Motor neuron (in vitro differentiated cells): ENCODE measurements at regions not wholly inside any gene's neighbourhood (a gene's known extent, or its start where the extent isn't known, plus 50 kb on each side); places are given as distances from the start of the nearest gene placed in this dataset.

Source experiments
- ATAC-seq, 8 experiments: fragments of 200-7000 bp; cut with Tn5 transposase; replicated peaks in 6 of 8; 2 replicates each; pipeline ENCODE4 v1.8.0; 2021; ENCODE audit warnings: mild to moderate bottlenecking in 8 of 8, moderate library complexity in 8 of 8
- H3K27ac ChIP-seq, 2 donors: fragments of 250-450 bp; sonication (Bioruptor Pico); 2 replicates each; pipeline ENCODE4 v1.9.0; 2021; ENCODE audit warnings: antibody characterized with exemption in 2 of 2, mild to moderate bottlenecking in 2 of 2, moderate library complexity in 1 of 2
- H3K4me1 ChIP-seq, 2 donors: fragments of 250-450 bp; sonication (Bioruptor Pico); replicated peaks in 1 of 2; 2 replicates each; pipeline ENCODE4 v1.6.1; 2021; ENCODE audit warnings: antibody characterized with exemption in 2 of 2, mild to moderate bottlenecking in 2 of 2, moderate library complexity in 1 of 2
- H3K4me3 ChIP-seq, 5 donors: fragments of 250-450 bp; sonication (Bioruptor Pico); 2 replicates each; pipeline ENCODE4 v1.9.0; 2021; ENCODE audit warnings: antibody characterized with exemption in 5 of 5, mild to moderate bottlenecking in 5 of 5, moderate library complexity in 4 of 5
- WGBS, 10 experiments: fragments of 450-650 bp; shearing (Covaris generic); methylation state at CpG; one replicate each; pipeline ENCODE4 v1.0.0; 2022; 5-methylcytosine and 5-hydroxymethylcytosine counted together
- in situ Hi-C, 9 experiments: fragments of 400-800 bp; cut with MboI; loops; one replicate each; pipeline ENCODE4 v1.15.0; 2021; ENCODE audit warnings: low sequenced_read_pairs in 9 of 9, low pct_unique_long_range_greater_than_20kb in 2 of 9; ENCODE audit not compliant: unreplicated experiment in 9 of 9

GRCh38 chr5:128591598-128592455, 53.8 kb upstream of the FBN2 start:
- no peak for ATAC-seq
- WGBS, 10 experiments: 22 to 100% (median 86%) methylated on average over 2 to 5 of the region's 5 CpGs
- Histone ChIP-seq H3K27ac (no peak overlapping the region), H3K4me1 (peaks cover 0 to 2% of the 10 kb centered on the region in 2 donors), H3K4me3 (no peak overlapping the region)
- in situ Hi-C loops: no loop called here

GRCh38 chr5:128596071-128596470, 58.0 kb upstream of the FBN2 start:
- Histone ChIP-seq H3K27ac (no peak overlapping the region), H3K4me1 (peaks cover 0 to 2% of the 10 kb centered on the region in 2 donors), H3K4me3 (no peak overlapping the region)
- peak in 2 of 8 experiments; percentile 27 to 31 for ATAC-seq
- WGBS, 10 experiments: 0 to 89% (median 42%) methylated on average over 1 to 4 of the region's 4 CpGs; no CpG with 5 or more reads in 2 of the 10 experiments
- in situ Hi-C loops: no loop called here

- H3K27ac ChIP-seq: no peak overlapping the region
- no peak overlapping the region for H3K4me3 ChIP-seq
- peaks cover 0 to 2% of the 10 kb centered on the region in 2 donors for H3K4me1 ChIP-seq
- 25 to 100% (median 77%) methylated on average over 1 to 3 of the region's 3 CpGs for WGBS, 10 experiments
- ATAC-seq: no peak
- in situ Hi-C loops: no loop called here
These were observed 59.1 kb upstream of the FBN2 start for GRCh38 chr5:128597156-128597555.

DNA sequence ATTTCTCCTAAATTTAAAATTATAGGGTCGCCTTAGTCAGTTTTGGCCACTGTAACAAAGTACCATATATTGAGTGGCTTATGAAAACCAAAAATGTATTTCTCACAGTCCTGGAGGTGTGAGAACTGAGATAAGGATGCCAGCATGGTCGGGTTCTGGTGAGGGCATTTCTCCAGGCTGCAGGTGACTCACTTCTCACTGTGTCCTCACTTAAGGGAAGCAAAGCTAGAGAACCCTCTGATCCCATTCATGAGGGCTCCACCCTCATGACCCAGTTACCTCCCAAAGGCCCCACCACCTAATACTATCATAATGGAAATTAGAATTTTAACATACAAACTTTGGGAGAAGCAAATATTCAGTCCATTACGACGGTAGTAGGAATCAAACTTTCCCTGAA, 75.1 kb upstream of the FBN2 start:
- ATAC-seq: peak in 2 of 8 experiments; percentile 82 to 84
- in situ Hi-C loops: no loop called here
- H3K4me1 ChIP-seq: no peaks in the 10 kb centered on the region
- no peak overlapping the region for H3K4me3 ChIP-seq
- 5 to 100% (median 80%) methylated on average over 1 to 4 of the region's 4 CpGs for WGBS, 10 experiments
- H3K27ac ChIP-seq: no peak overlapping the region

GRCh38 chr5:128613766-128614165, 75.7 kb upstream of the FBN2 start:
- H3K4me3 ChIP-seq: no peak overlapping the region
- in situ Hi-C loops: no loop called here
- H3K27ac ChIP-seq: no peak overlapping the region
- no peaks in the 10 kb centered on the region for H3K4me1 ChIP-seq
- ATAC-seq: no peak

GRCh38 chr5:128615578-128615977, 77.5 kb upstream of the FBN2 start:
- in situ Hi-C loops: no loop called here
- ATAC-seq: no peak
- Histone ChIP-seq H3K4me3 (no peak overlapping the region), H3K27ac (no peak overlapping the region), H3K4me1 (no peaks in the 10 kb centered on the region)

- H3K27ac ChIP-seq: no peak overlapping the region
- H3K4me1 ChIP-seq: peaks cover 5 to 6% of the 10 kb centered on the region in 2 donors
- ATAC-seq: peak in 6 of 8 experiments; percentile 17 to 86 (median 55)
- no peak overlapping the region for H3K4me3 ChIP-seq
- WGBS, 10 experiments: 0 to 33% (median 14%) methylated on average over 1 of the region's 1 CpG; no CpG with 5 or more reads in 3 of the 10 experiments
- in situ Hi-C loops: no loop called here
These were observed 88.6 kb upstream of the FBN2 start for GRCh38 chr5:128626536-128627090.

- WGBS, 10 experiments: 0 to 100% (median 40%) methylated on average over 1 of the region's 1 CpG; no CpG with 5 or more reads in 3 of the 10 experiments
- peak in 2 of 8 experiments; percentile 16 to 36 for ATAC-seq
- in situ Hi-C loops: no loop called here
- peaks cover 5 to 6% of the 10 kb centered on the region in 2 donors for H3K4me1 ChIP-seq
- H3K4me3 ChIP-seq: no peak overlapping the region
- H3K27ac ChIP-seq: no peak overlapping the region
These were observed 89.9 kb upstream of the FBN2 start for GRCh38 chr5:128627939-128628338.

DNA sequence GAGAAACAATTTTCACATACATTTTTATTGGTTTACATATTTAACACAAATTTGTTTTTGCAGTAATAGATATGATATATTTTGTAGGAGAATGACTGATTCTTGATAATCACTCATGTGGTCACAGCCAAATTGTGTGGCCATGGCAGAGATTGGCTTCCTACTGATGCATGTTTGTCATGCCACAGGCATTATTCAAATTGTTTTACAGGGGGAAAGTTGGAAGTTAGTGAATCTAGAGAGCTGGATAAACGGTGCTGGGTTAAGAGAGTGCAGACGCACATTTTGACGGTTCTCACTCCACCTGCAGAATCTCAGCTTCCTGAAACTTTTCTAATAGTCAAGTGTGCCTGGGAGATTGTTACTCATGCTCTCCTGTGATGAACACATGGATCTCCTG, 91.1 kb upstream of the FBN2 start:
- Histone ChIP-seq H3K4me1 (peaks cover 5 to 6% of the 10 kb centered on the region in 2 donors), H3K27ac (no peak overlapping the region), H3K4me3 (no peak overlapping the region)
- 0 to 100% (median 66%) methylated on average over 1 to 3 of the region's 3 CpGs; no CpG with 5 or more reads in 4 of the 10 experiments for WGBS, 10 experiments
- in situ Hi-C loops: no loop called here
- ATAC-seq: no peak

DNA sequence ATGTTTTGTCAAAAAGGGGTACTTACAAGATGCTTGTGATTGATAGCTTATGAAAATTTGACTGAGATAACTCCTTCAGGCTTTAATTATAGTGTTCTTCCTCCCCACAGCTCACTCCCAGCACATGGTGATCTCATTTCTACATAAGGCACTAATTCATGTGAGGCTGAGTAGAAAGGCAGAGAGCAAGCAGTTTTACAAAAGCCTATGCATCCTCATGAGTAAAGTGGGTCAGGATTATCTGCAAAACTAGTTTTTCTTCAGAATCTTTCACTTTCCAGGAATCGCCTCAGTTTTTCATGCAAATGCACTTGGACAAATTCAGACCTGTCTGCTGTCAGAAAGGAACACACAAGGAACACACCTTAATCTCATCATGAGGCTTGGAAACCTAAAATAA, 92.1 kb upstream of the FBN2 start:
- in situ Hi-C loops: no loop called here
- WGBS, 10 experiments: 22 to 100% (median 67%) methylated on average over 1 of the region's 1 CpG; no CpG with 5 or more reads in 2 of the 10 experiments
- peaks cover 5 to 6% of the 10 kb centered on the region in 2 donors for H3K4me1 ChIP-seq
- no peak overlapping the region for H3K4me3 ChIP-seq
- no peak overlapping the region for H3K27ac ChIP-seq
- peak in 1 of 8 experiments; percentile 20 for ATAC-seq

DNA sequence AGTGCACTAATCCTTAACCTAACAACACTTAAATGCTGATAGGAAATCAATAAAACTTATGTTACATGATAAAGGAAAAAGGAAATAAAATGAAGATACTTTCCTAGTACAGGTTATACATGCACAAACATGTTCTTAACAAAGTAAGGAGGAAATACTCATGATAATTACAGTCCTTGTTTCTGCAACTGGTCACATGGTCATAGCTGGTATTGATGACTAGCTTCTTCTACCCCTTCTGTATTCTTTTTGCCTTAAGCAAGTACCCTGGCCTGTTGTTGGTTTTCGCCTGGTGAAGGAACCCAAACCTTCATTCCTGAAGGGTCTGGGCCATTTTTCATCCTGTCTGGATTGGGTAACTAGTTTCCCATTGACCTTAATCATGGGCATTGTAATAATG, 93.7 kb upstream of the FBN2 start:
- 57 to 100% (median 85%) methylated on average over 1 of the region's 1 CpG; no CpG with 5 or more reads in 4 of the 10 experiments for WGBS, 10 experiments
- Histone ChIP-seq H3K27ac (no peak overlapping the region), H3K4me1 (peaks cover 2 to 5% of the 10 kb centered on the region in 2 donors), H3K4me3 (no peak overlapping the region)
- in situ Hi-C loops: no loop called here
- ATAC-seq: no peak

- 35 to 95% (median 68%) methylated on average over 2 to 6 of the region's 6 CpGs; no CpG with 5 or more reads in 2 of the 10 experiments for WGBS, 10 experiments
- in situ Hi-C loops: no loop called here
- ATAC-seq: no peak
These were observed 94.2 kb upstream of the FBN2 start for GRCh38 chr5:128632264-128632663.

GRCh38 chr5:128633901-128634300, 95.9 kb upstream of the FBN2 start:
- H3K4me1 ChIP-seq: no peaks in the 10 kb centered on the region
- ATAC-seq: no peak
- in situ Hi-C loops: no loop called here
- H3K27ac ChIP-seq: no peak overlapping the region
- 14 to 92% (median 64%) methylated on average over 1 to 3 of the region's 3 CpGs for WGBS, 10 experiments
- no peak overlapping the region for H3K4me3 ChIP-seq

More at GRCh38 chr5:128632264-128632663, 94.2 kb upstream of the FBN2 start:
- no peak overlapping the region for H3K4me3 ChIP-seq
- H3K4me1 ChIP-seq: peaks cover 0 to 2% of the 10 kb centered on the region in 2 donors
- H3K27ac ChIP-seq: no peak overlapping the region
